H9 (cell line): ENCODE measurements at regions not wholly inside any gene's neighbourhood (a gene's known extent, or its start where the extent isn't known, plus 50 kb on each side); places are given as distances from the start of the nearest gene placed in this dataset.

Source experiments
- DNase-seq: peaks from one replicate; pipeline ENCODE4 v3.0.0-alpha.2; 2017
- H2AFZ ChIP-seq: one replicate; pipeline ENCODE4 v1.6.1; 2013; ENCODE audit warnings: mild to moderate bottlenecking, low read length, control low read depth, moderate library complexity
- H2AK5ac ChIP-seq: 2 replicates; pipeline ENCODE4 v1.6.1; 2013; ENCODE audit warnings: low read length, control low read depth, mixed read lengths; ENCODE audit not compliant: insufficient read length
- H2BK120ac ChIP-seq: one replicate; pipeline ENCODE4 v1.6.1; 2013; ENCODE audit warnings: low read depth, mild to moderate bottlenecking, low read length, control low read depth, inconsistent platforms; ENCODE audit not compliant: poor library complexity, severe bottlenecking
- H2BK12ac ChIP-seq: 2 replicates; pipeline ENCODE4 v1.6.1; 2013; ENCODE audit warnings: low read length, control low read depth, mixed read lengths, low read depth; ENCODE audit not compliant: insufficient read length
- H2BK15ac ChIP-seq: 2 replicates; pipeline ENCODE4 v1.6.1; 2013; ENCODE audit warnings: low read depth, low read length, control low read depth
- H2BK20ac ChIP-seq: one replicate; pipeline ENCODE4 v1.6.1; 2013; ENCODE audit warnings: low read depth, mild to moderate bottlenecking, low read length, control low read depth, inconsistent platforms; ENCODE audit not compliant: poor library complexity, severe bottlenecking
- H2BK5ac ChIP-seq: 2 replicates; pipeline ENCODE4 v1.6.1; 2013; ENCODE audit warnings: low read length, control low read depth, mixed read lengths; ENCODE audit not compliant: insufficient read length
- H3K14ac ChIP-seq: 2 replicates; pipeline ENCODE4 v1.6.1; 2013; ENCODE audit warnings: low read length, control low read depth; ENCODE audit not compliant: insufficient read depth
- H3K18ac ChIP-seq: 2 replicates; pipeline ENCODE4 v1.6.1; 2013; ENCODE audit warnings: low read depth, mild to moderate bottlenecking, mixed read lengths, low read length, control low read depth; ENCODE audit not compliant: insufficient read length
- H3K23ac ChIP-seq: 2 replicates; pipeline ENCODE4 v1.6.1; 2013; ENCODE audit warnings: low read length, control low read depth, mixed read lengths, low read depth; ENCODE audit not compliant: insufficient read length
- H3K23me2 ChIP-seq: 2 replicates; pipeline ENCODE4 v1.6.1; 2013; ENCODE audit warnings: low read depth, mild to moderate bottlenecking, mixed read lengths, low read length, control low read depth; ENCODE audit not compliant: insufficient read length, poor library complexity, severe bottlenecking
- H3K27ac ChIP-seq: 2 replicates; pipeline ENCODE4 v1.5.1; 2013; ENCODE audit warnings: low read length, control low read depth, mixed read lengths, low read depth; ENCODE audit not compliant: insufficient read length
- H3K27me3 ChIP-seq: 2 replicates; pipeline ENCODE4 v1.6.1; 2013; ENCODE audit warnings: low read length, control low read depth, inconsistent platforms; ENCODE audit not compliant: insufficient read depth
- H3K4ac ChIP-seq: 2 replicates; pipeline ENCODE4 v1.6.1; 2013; ENCODE audit warnings: low read depth, mild to moderate bottlenecking, control low read depth, inconsistent platforms, low read length, moderate library complexity
- H3K4me1 ChIP-seq: 2 replicates; pipeline ENCODE4 v1.6.1; 2013; ENCODE audit warnings: low read length, control low read depth, inconsistent platforms; ENCODE audit not compliant: insufficient read depth
- H3K4me2 ChIP-seq: 2 replicates; pipeline ENCODE4 v1.6.1; 2013; ENCODE audit warnings: low read length, control low read depth, mixed read lengths; ENCODE audit not compliant: insufficient read length, insufficient read depth
- H3K56ac ChIP-seq: 2 replicates; pipeline ENCODE4 v1.6.1; 2013; ENCODE audit warnings: low read depth, mild to moderate bottlenecking, mixed read lengths, low read length, control low read depth; ENCODE audit not compliant: insufficient read length
- H3K79me1 ChIP-seq: 2 replicates; pipeline ENCODE4 v1.6.1; 2013; ENCODE audit warnings: low read depth, mild to moderate bottlenecking, moderate library complexity, low read length, control low read depth, inconsistent platforms; ENCODE audit not compliant: insufficient read depth, poor library complexity, severe bottlenecking
- H3K79me2 ChIP-seq: 2 replicates; pipeline ENCODE4 v1.6.1; 2013; ENCODE audit warnings: low read length, control low read depth, inconsistent platforms; ENCODE audit not compliant: insufficient read depth
- H3K9ac ChIP-seq: 2 replicates; pipeline ENCODE4 v1.6.1; 2013; ENCODE audit warnings: low read length, control low read depth, mixed read lengths; ENCODE audit not compliant: insufficient read length; ENCODE audit errors: extremely low read depth
- H3K9me3 ChIP-seq: one replicate; pipeline ENCODE4 v1.6.1; 2013; ENCODE audit warnings: low read depth, low read length, inconsistent platforms; ENCODE audit not compliant: control insufficient read depth
- H3T11ph ChIP-seq: one replicate; pipeline ENCODE4 v1.6.1; 2013; ENCODE audit warnings: mild to moderate bottlenecking, low read length, control low read depth, inconsistent platforms
- H4K20me1 ChIP-seq: one replicate; pipeline ENCODE4 v1.6.1; 2013; ENCODE audit not compliant: control insufficient read depth, insufficient read length, insufficient read depth
- H4K5ac ChIP-seq: 2 replicates; pipeline ENCODE4 v1.6.1; 2013; ENCODE audit warnings: low read depth, mild to moderate bottlenecking, mixed read lengths, low read length, control low read depth; ENCODE audit not compliant: insufficient read length
- H4K8ac ChIP-seq: replicated peaks from 2 replicates; pipeline ENCODE4 v1.6.1; 2013; ENCODE audit warnings: low read length, control low read depth, mixed read lengths, low read depth; ENCODE audit not compliant: insufficient read length
- H4K91ac ChIP-seq: 2 replicates; pipeline ENCODE4 v1.6.1; 2013; ENCODE audit warnings: low read depth, mild to moderate bottlenecking, moderate library complexity, mixed read lengths, low read length, control low read depth; ENCODE audit not compliant: insufficient read length
- H3K27ac Mint-ChIP-seq, 3 experiments: 2 replicates in 2 of 3; 3 replicates in 1 of 3; pipeline ENCODE4 v1.8.0; 2020 to 2021; ENCODE audit warnings: mixed read lengths in 3 of 3, mild to moderate bottlenecking in 1 of 3, moderate library complexity in 1 of 3
- H3K27me3 Mint-ChIP-seq: 2 replicates; pipeline ENCODE4 v1.8.0; 2021; ENCODE audit warnings: low read depth, mild to moderate bottlenecking, moderate library complexity, mixed read lengths
- H3K36me3 Mint-ChIP-seq, 3 experiments: 2 replicates in 2 of 3; 3 replicates in 1 of 3; pipeline ENCODE4 v1.8.0; 2020 to 2021; ENCODE audit warnings: low read depth in 3 of 3, mixed read lengths in 3 of 3; ENCODE audit not compliant: insufficient read depth in 1 of 3
- H3K4me1 Mint-ChIP-seq, 2 experiments: 2 replicates each; pipeline ENCODE4 v1.8.0; 2020; ENCODE audit warnings: mixed read lengths in 2 of 2
- H3K4me3 Mint-ChIP-seq, 2 experiments: 2 replicates in 1 of 2; 3 replicates in 1 of 2; pipeline ENCODE4 v1.8.0; 2020 to 2021; ENCODE audit warnings: mild to moderate bottlenecking in 2 of 2, mixed read lengths in 2 of 2, moderate library complexity in 1 of 2
- H3K9me3 Mint-ChIP-seq, 2 experiments: 2 replicates in 1 of 2; 3 replicates in 1 of 2; pipeline ENCODE4 v1.8.0; 2020; ENCODE audit warnings: mild to moderate bottlenecking in 2 of 2, mixed read lengths in 2 of 2, moderate library complexity in 1 of 2
- CTCF ChIP-seq: fragments of 200-600 bp; sonication (generic); conservative IDR thresholded peaks from 3 replicates; pipeline ENCODE4 v1.8.0; 2021; ENCODE audit warnings: antibody characterized with exemption, mild to moderate bottlenecking
- WGBS: extraction: QIAGEN DNeasy Blood & Tissue Kit; methylation state at CpG from one replicate; pipeline ENCODE4 v1.1.7; 2013; ENCODE audit warnings: missing lambda C conversion rate, low lambda C conversion rate, mixed read lengths; ENCODE audit not compliant: insufficient read length; ENCODE audit errors: extremely low coverage; 5-methylcytosine and 5-hydroxymethylcytosine counted together

- H3K56ac ChIP-seq, result no peak overlapping the region
- H4K8ac ChIP-seq, result no peak overlapping the region
- H3K9me3 ChIP-seq, result no peaks in the 10 kb centered on the region
- H3K23ac ChIP-seq, result no peak overlapping the region
- H3K27ac Mint-ChIP-seq, result peak overlapping the region in 1 of 3 experiments; percentile 0; a peak in 1 of 7 replicates
- no peak overlapping the region for H2BK20ac ChIP-seq
- whole genome bisulfite sequencing, result no CpG with 5 or more reads among the region's 2 CpGs
- H2BK5ac ChIP-seq, result no peak overlapping the region
- H2AFZ ChIP-seq, result no peak overlapping the region
- H3K9me3 Mint-ChIP-seq, result no peaks in the 10 kb centered on the region
- H3K27me3 ChIP-seq, result no peaks in the 10 kb centered on the region
- no peak overlapping the region for H3K9ac ChIP-seq
- H3K27me3 Mint-ChIP-seq, result no peaks in the 10 kb centered on the region
- no peak overlapping the region for H3K18ac ChIP-seq
- H4K20me1 ChIP-seq, result no peaks in the 10 kb centered on the region
- no peak overlapping the region for H3K4me3 Mint-ChIP-seq
- no peak overlapping the region for H3T11ph ChIP-seq
- no peak overlapping the region for H3K14ac ChIP-seq
- no peaks in the 10 kb centered on the region for H3K23me2 ChIP-seq
- no peaks in the 10 kb centered on the region for H3K79me2 ChIP-seq
- no peak overlapping the region for H2BK15ac ChIP-seq
- no peak overlapping the region for H3K4ac ChIP-seq
- no peaks in the 10 kb centered on the region for H3K79me1 ChIP-seq
- H4K5ac ChIP-seq, result no peak overlapping the region
- H3K4me2 ChIP-seq, result no peak overlapping the region
- no peak overlapping the region for H2BK120ac ChIP-seq
- H3K4me1 ChIP-seq, result no peaks in the 10 kb centered on the region
- peaks cover 12 to 18% of the 10 kb centered on the region in 2 experiments for H3K4me1 Mint-ChIP-seq
- TF ChIP-seq CTCF, result no peak
- no peak for DNase-seq
- H2AK5ac ChIP-seq, result no peak overlapping the region
- peaks cover 0 to 4% (median 0%) of the 10 kb centered on the region in 3 experiments; a peak in 1 of 7 replicates for H3K36me3 Mint-ChIP-seq
- H4K91ac ChIP-seq, result no peak overlapping the region
- no peak overlapping the region for H2BK12ac ChIP-seq
- no peak overlapping the region for H3K27ac ChIP-seq
Measured at GRCh38 chr2:187962538-187962937, 329.1 kb upstream of the GULP1 start.
